Activated CD4-positive, alpha-beta T cell treated with anti-CD3 and anti-CD28 coated beads for 4 hours (primary cell): ENCODE measurements at regions not wholly inside any gene's neighbourhood (a gene's known extent, or its start where the extent isn't known, plus 50 kb on each side); places are given as distances from the start of the nearest gene placed in this dataset.
"Not testable (repeated sequence)": the region's sequence is repeated elsewhere in the genome, so short reads cannot be mapped to it uniquely, and the experiment has no call there.

Experiments
- DNase-seq, 2 donors: peaks; one replicate each; pipeline ENCODE4 v3.0.0-alpha.2; 2020

GRCh38 chr2:17057109-17058017, 391.7 kb upstream of the CYRIA start:
- no peak for DNase-seq

GRCh38 chr2:17056236-17056635, 390.6 kb upstream of the CYRIA start:
- DNase-seq, result no peak

- DNase-seq, result no peak
Measured at GRCh38 chr2:17052001-17052400, 386.4 kb upstream of the CYRIA start.

- no peak for DNase-seq
Measured at GRCh38 chr2:17051538-17051937, 385.9 kb upstream of the CYRIA start.

GRCh38 chr2:17043173-17043572, 377.5 kb upstream of the CYRIA start:
- DNase-seq, result no peak

GRCh38 chr2:17036361-17036760, 370.7 kb upstream of the CYRIA start:
- DNase-seq, result no peak

GRCh38 chr2:17035010-17035409, 369.4 kb upstream of the CYRIA start:
- DNase-seq, result no peak

- DNase-seq, result no peak
Measured at GRCh38 chr2:17030047-17030446, 364.4 kb upstream of the CYRIA start.

- no peak for DNase-seq
Measured at GRCh38 chr2:17012297-17012696, 346.7 kb upstream of the CYRIA start.

GRCh38 chr2:17010104-17010503, 344.5 kb upstream of the CYRIA start:
- DNase-seq, result no peak

- DNase-seq, result no peak
Measured at GRCh38 chr2:17000184-17000482, 334.5 kb upstream of the CYRIA start.

- DNase-seq, result no peak
Measured at GRCh38 chr2:16999347-17000183, 333.9 kb upstream of the CYRIA start.

- DNase-seq, result no peak
Measured at GRCh38 chr2:16978301-16978700, 312.7 kb upstream of the CYRIA start.

GRCh38 chr2:16974688-16975087, 309.1 kb upstream of the CYRIA start:
- no peak for DNase-seq

GRCh38 chr2:16973586-16974286, 308.1 kb upstream of the CYRIA start:
- DNase-seq, result no peak

- no peak for DNase-seq
Measured at GRCh38 chr2:16972276-16972675, 306.6 kb upstream of the CYRIA start.

- no peak for DNase-seq
Measured at GRCh38 chr2:16971722-16972234, 306.1 kb upstream of the CYRIA start.

- DNase-seq, result not testable (repeated sequence)
Measured at GRCh38 chr2:16970948-16971347, 305.3 kb upstream of the CYRIA start.

GRCh38 chr2:16962505-16962904, 296.9 kb upstream of the CYRIA start:
- DNase-seq, result no peak

- DNase-seq, result no peak
Measured at GRCh38 chr2:16960579-16960978, 294.9 kb upstream of the CYRIA start.

- DNase-seq, result no peak
Measured at GRCh38 chr2:16958266-16958665, 292.6 kb upstream of the CYRIA start.

GRCh38 chr2:16952805-16953204, 287.2 kb upstream of the CYRIA start:
- DNase-seq, result no peak

- DNase-seq, result no peak
Measured at GRCh38 chr2:16952368-16952767, 286.7 kb upstream of the CYRIA start.
